GM23248 (cell line): ENCODE measurements at regions not wholly inside any gene's neighbourhood (a gene's known extent, or its start where the extent isn't known, plus 50 kb on each side); places are given as distances from the start of the nearest gene placed in this dataset.

ENCODE experiments used
- DNase-seq: peaks from one replicate; pipeline ENCODE4 v3.0.0-alpha.2; 2015
- H2AFZ ChIP-seq: fragments of 200-600 bp; sonication (generic); 2 replicates; pipeline ENCODE4 v1.6.1; 2016; ENCODE audit warnings: antibody characterized with exemption
- H3F3A ChIP-seq: fragments of 200-600 bp; sonication (generic); 2 replicates; pipeline ENCODE4 v1.6.1; 2016; ENCODE audit warnings: mild to moderate bottlenecking, antibody characterized with exemption, mixed run types; ENCODE audit not compliant: insufficient read depth
- H3K27ac ChIP-seq: fragments of 200-600 bp; sonication (generic); 2 replicates; pipeline ENCODE4 v1.5.1; 2016; ENCODE audit warnings: mild to moderate bottlenecking
- H3K27me3 ChIP-seq: fragments of 200-600 bp; sonication (generic); replicated peaks from 2 replicates; pipeline ENCODE4 v1.6.1; 2016; ENCODE audit warnings: mild to moderate bottlenecking; ENCODE audit not compliant: insufficient read depth
- H3K36me3 ChIP-seq: fragments of 200-600 bp; sonication (generic); 2 replicates; pipeline ENCODE4 v1.6.1; 2016; ENCODE audit warnings: low read depth, mild to moderate bottlenecking
- H3K4me1 ChIP-seq: fragments of 200-600 bp; sonication (generic); 2 replicates; pipeline ENCODE4 v1.6.1; 2016; ENCODE audit warnings: mild to moderate bottlenecking; ENCODE audit not compliant: insufficient read depth
- H3K4me2 ChIP-seq: fragments of 200-600 bp; sonication (generic); one replicate; pipeline ENCODE4 v1.6.1; 2016; ENCODE audit warnings: mild to moderate bottlenecking; ENCODE audit not compliant: unreplicated experiment
- H3K4me3 ChIP-seq: fragments of 200-600 bp; sonication (generic); 2 replicates; pipeline ENCODE4 v1.5.1; 2016; ENCODE audit warnings: mild to moderate bottlenecking
- H3K79me2 ChIP-seq: fragments of 200-600 bp; sonication (generic); 2 replicates; pipeline ENCODE4 v1.6.1; 2016; ENCODE audit warnings: mild to moderate bottlenecking; ENCODE audit not compliant: insufficient read depth
- H3K9ac ChIP-seq: fragments of 200-600 bp; sonication (generic); 2 replicates; pipeline ENCODE4 v1.6.1; 2016; ENCODE audit warnings: mild to moderate bottlenecking
- H3K9me2 ChIP-seq: fragments of 200-600 bp; sonication (generic); 2 replicates; pipeline ENCODE4 v1.6.1; 2016; ENCODE audit warnings: mixed run types, mild to moderate bottlenecking, moderate library complexity; ENCODE audit not compliant: insufficient read depth
- H3K9me3 ChIP-seq: fragments of 200-600 bp; sonication (generic); one replicate; pipeline ENCODE4 v1.6.1; 2017; ENCODE audit warnings: low read depth
- H4K20me1 ChIP-seq: fragments of 200-600 bp; sonication (generic); 2 replicates; pipeline ENCODE4 v1.6.0; 2016; ENCODE audit not compliant: insufficient read depth
- EZH2 ChIP-seq: fragments of 200-600 bp; sonication (generic); IDR thresholded peaks from 2 replicates; pipeline ENCODE4 v1.6.1; 2018; ENCODE audit warnings: antibody characterized with exemption, mild to moderate bottlenecking; ENCODE audit not compliant: insufficient read depth, poor library complexity, severe bottlenecking
- EZH2phosphoT487 ChIP-seq: fragments of 200-600 bp; sonication (generic); IDR thresholded peaks from 2 replicates; pipeline ENCODE4 v1.6.1; 2018; ENCODE audit warnings: antibody characterized with exemption, moderate library complexity, mild to moderate bottlenecking, low read depth; ENCODE audit not compliant: insufficient read depth
- WGBS, 2 experiments: methylation state at CpG; one replicate each; pipeline ENCODE4 v1.1.6; 2015 to 2017; ENCODE audit warnings: low lambda C conversion rate in 2 of 2, low coverage in 1 of 2; ENCODE audit errors: missing lambda C conversion rate in 2 of 2; 5-methylcytosine and 5-hydroxymethylcytosine counted together
- in situ Hi-C: fragments of 300-500 bp; cut with MboI; formaldehyde crosslinking; loops from 2 replicates; pipeline ENCODE4 v1.15.0; 2020

DNA sequence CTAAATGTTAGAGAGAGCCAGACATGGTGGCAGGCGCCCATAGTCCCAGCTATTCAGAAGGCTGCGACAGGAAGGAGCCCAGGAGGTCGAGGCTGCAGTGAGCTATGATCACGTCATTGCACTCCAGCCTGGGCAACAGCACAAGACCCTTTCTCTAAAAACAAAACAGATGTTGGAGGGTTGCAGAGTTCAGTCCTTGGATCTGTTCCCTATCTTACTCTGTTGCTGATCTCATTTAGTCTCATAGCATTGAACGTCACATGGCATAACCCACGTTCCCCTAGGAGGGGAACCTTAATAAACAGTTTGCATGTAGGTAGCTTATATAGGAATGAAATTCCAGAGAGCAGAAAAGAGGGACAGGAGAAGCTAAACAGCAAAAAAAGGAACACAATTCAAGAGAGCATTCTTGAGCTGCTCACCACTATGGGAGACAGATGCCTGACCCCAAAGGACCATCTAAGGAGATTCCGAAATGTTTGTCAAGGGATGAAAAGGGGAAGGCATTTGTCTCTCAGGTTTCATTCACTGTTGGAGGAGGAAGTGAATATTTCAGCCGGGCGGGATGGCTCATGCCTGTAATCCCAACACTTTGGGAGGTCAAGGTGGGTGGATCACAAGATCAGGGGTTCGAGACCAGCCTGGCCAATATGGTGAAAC lies 54.6 kb upstream of the PIM1 start:
- H3K79me2 ChIP-seq, result no peaks in the 10 kb centered on the region
- in situ Hi-C loops, result no loop called here
- H3F3A ChIP-seq, result no peaks in the 10 kb centered on the region; the same call in 1 of the 2 replicates
- peak overlapping the region; percentile 4 for H3K4me2 ChIP-seq
- H2AFZ ChIP-seq, result peak overlapping the region; percentile 30
- DNase-seq, result peak; percentile 32
- H3K4me3 ChIP-seq, result no peak overlapping the region
- H3K36me3 ChIP-seq, result no peaks in the 10 kb centered on the region
- no peak overlapping the region for H3K27ac ChIP-seq
- no peak overlapping the region for H3K9ac ChIP-seq
- 32 to 35% methylated on average over 10 of the region's 10 CpGs for WGBS, 2 experiments
- H4K20me1 ChIP-seq, result no peaks in the 10 kb centered on the region
- no peaks in the 10 kb centered on the region for H3K9me3 ChIP-seq
- no peak for TF ChIP-seq EZH2phosphoT487
- no peak for TF ChIP-seq EZH2
- H3K27me3 ChIP-seq, result no peaks in the 10 kb centered on the region
- no peaks in the 10 kb centered on the region for H3K9me2 ChIP-seq
- peaks cover 8% of the 10 kb centered on the region; the same call in 1 of the 2 replicates for H3K4me1 ChIP-seq

DNA sequence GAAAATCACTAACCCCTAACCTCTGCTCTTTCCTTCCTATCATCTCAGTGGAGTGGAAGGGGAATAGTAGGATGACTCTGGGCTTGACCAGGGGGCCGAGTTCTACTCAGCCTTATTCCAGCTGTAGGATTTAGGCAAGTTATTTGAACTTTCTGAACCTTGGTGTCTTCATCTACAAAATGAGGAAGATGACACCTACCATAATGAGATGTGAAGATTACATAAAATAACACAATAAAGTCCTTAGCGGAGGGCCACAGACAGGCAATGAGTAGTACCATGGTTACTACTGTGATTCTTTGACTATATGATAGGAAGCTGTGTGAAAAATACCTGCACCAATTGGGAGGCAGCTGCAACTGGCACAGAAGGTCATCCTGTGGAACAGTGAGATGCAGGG lies 53.6 kb upstream of the PIM1 start:
- 92 to 98% methylated on average over 2 of the region's 2 CpGs for WGBS, 2 experiments
- no peaks in the 10 kb centered on the region for H3K79me2 ChIP-seq
- H4K20me1 ChIP-seq, result no peaks in the 10 kb centered on the region

DNA sequence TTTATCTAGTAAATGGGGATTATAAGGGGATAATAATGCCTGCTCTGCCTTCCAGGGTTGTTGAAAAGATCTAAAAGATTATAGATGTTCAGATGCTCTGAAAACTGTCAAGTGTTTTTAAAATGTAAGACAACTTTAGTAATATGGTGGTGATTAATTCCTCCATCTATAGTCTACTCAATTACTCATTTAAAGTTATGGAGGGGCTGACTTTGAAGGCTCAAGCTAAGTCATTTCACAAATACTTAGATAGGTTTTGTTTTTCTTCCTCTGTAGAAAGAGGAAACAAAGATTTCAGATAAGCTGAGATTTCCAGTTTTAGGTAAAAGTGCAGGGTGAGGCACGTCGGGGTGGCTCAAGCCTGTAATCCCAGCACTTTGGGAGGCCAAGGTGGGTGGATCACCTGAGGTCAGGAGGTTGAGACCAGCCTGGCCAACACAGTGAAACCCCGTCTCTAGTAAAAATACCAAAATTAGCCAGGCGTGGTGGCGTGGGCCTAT lies 50.5 kb upstream of the PIM1 start:
- no peaks in the 10 kb centered on the region for H3K27me3 ChIP-seq
- no peaks in the 10 kb centered on the region; the same call in 1 of the 2 replicates for H3F3A ChIP-seq
- no peaks in the 10 kb centered on the region for H3K36me3 ChIP-seq
- H2AFZ ChIP-seq, result no peak overlapping the region
- peaks cover 6% of the 10 kb centered on the region; the same call in 1 of the 2 replicates for H3K4me1 ChIP-seq
- no peak for DNase-seq
- TF ChIP-seq EZH2phosphoT487 (no peak), EZH2 (no peak)
- H3K9me3 ChIP-seq, result no peaks in the 10 kb centered on the region
- H3K4me3 ChIP-seq, result no peak overlapping the region
- 91 to 94% methylated on average over 5 of the region's 5 CpGs for whole genome bisulfite sequencing, 2 experiments
- in situ Hi-C loops, result no loop called here
- H3K9ac ChIP-seq, result no peak overlapping the region
- no peaks in the 10 kb centered on the region for H4K20me1 ChIP-seq
- H3K9me2 ChIP-seq, result no peaks in the 10 kb centered on the region
- H3K27ac ChIP-seq, result no peak overlapping the region
- no peak overlapping the region for H3K4me2 ChIP-seq
- H3K79me2 ChIP-seq, result no peaks in the 10 kb centered on the region

More for the DNA sequence above, 53.6 kb upstream of the PIM1 start:
- Histone ChIP-seq H2AFZ (no peak overlapping the region), H3K36me3 (no peaks in the 10 kb centered on the region), H3K4me1 (peaks cover 6% of the 10 kb centered on the region; the same call in 1 of the 2 replicates), H3K9ac (no peak overlapping the region), H3K9me3 (no peaks in the 10 kb centered on the region), H3K9me2 (no peaks in the 10 kb centered on the region), H3K4me3 (no peak overlapping the region), H3K27ac (no peak overlapping the region), H3F3A (no peaks in the 10 kb centered on the region; the same call in 1 of the 2 replicates), H3K27me3 (no peaks in the 10 kb centered on the region), H3K4me2 (no peak overlapping the region)
- in situ Hi-C loops, result no loop called here
- TF ChIP-seq EZH2 (no peak), EZH2phosphoT487 (no peak)
- DNase-seq, result no peak
